ENCODE measurements at regions not wholly inside any gene's neighbourhood (a gene's known extent, or its start where the extent isn't known, plus 50 kb on each side); places are given as distances from the start of the nearest gene placed in this dataset.

- Histone ChIP-seq H3K27ac (ENCODE audit: low read depth, low read length) (no peak overlapping the region), H3K9me3 (ENCODE audit: control insufficient read depth, insufficient read depth, low read length) (no peaks in the 10 kb centered on the region), H3K27me3 (ENCODE audit: control insufficient read depth, insufficient read depth, low read length) (no peaks in the 10 kb centered on the region), H3K4me3 (ENCODE audit: low read depth, low read length) (no peak overlapping the region)
- DNase-seq (ENCODE audit: low read depth, low spot score), result no peak
- ChIA-PET CTCF (no interaction called here), POLR2A (no interaction called here)
- no peak for TF ChIP-seq CTCF (IDR thresholded peaks at IDR 0.05; ENCODE audit: low read depth, low read length)
Observed at GRCh38 chr10:76695069-76695468, 942.5 kb downstream of the KCNMA1 start.

GRCh38 chr10:76686201-76686600, 951.4 kb downstream of the KCNMA1 start:
- CTCF ChIA-PET, result no interaction called here
- TF ChIP-seq CTCF (IDR thresholded peaks at IDR 0.05; ENCODE audit: low read depth, low read length), result no peak
- H3K27ac ChIP-seq (ENCODE audit: low read depth, low read length), result no peak overlapping the region
- H3K4me3 ChIP-seq (ENCODE audit: low read depth, low read length), result no peak overlapping the region
- H3K27me3 ChIP-seq (ENCODE audit: control insufficient read depth, insufficient read depth, low read length), result peaks cover 3% of the 10 kb centered on the region
- no peaks in the 10 kb centered on the region for H3K9me3 ChIP-seq (ENCODE audit: control insufficient read depth, insufficient read depth, low read length)
- POLR2A ChIA-PET, result no interaction called here
- DNase-seq (ENCODE audit: low read depth, low spot score), result no peak

GRCh38 chr10:76684968-76685367, 952.6 kb downstream of the KCNMA1 start:
- CTCF ChIA-PET, result no interaction called here
- H3K27me3 ChIP-seq (ENCODE audit: control insufficient read depth, insufficient read depth, low read length), result peaks cover 9% of the 10 kb centered on the region
- POLR2A ChIA-PET, result no interaction called here
- no peak for DNase-seq (ENCODE audit: low read depth, low spot score)
- TF ChIP-seq CTCF (IDR thresholded peaks at IDR 0.05; ENCODE audit: low read depth, low read length), result no peak
- no peak overlapping the region for H3K27ac ChIP-seq (ENCODE audit: low read depth, low read length)
- no peak overlapping the region for H3K4me3 ChIP-seq (ENCODE audit: low read depth, low read length)
- no peaks in the 10 kb centered on the region for H3K9me3 ChIP-seq (ENCODE audit: control insufficient read depth, insufficient read depth, low read length)

- POLR2A ChIA-PET, result no interaction called here
- Histone ChIP-seq H3K27ac (ENCODE audit: low read depth, low read length) (no peak overlapping the region), H3K4me3 (ENCODE audit: low read depth, low read length) (no peak overlapping the region), H3K27me3 (ENCODE audit: control insufficient read depth, insufficient read depth, low read length) (peaks cover 13% of the 10 kb centered on the region), H3K9me3 (ENCODE audit: control insufficient read depth, insufficient read depth, low read length) (no peaks in the 10 kb centered on the region)
- no peak for DNase-seq (ENCODE audit: low read depth, low spot score)
- no peak for TF ChIP-seq CTCF (IDR thresholded peaks at IDR 0.05; ENCODE audit: low read depth, low read length)
- CTCF ChIA-PET, result interaction anchor here (0.5 kb wide), 1 partner anchor 260 kb away, joined by 6 read pairs; no protein-coding TSS in a partner anchor
Observed at GRCh38 chr10:76681153-76681552, 956.5 kb downstream of the KCNMA1 start.

GRCh38 chr10:76679030-76679429, 958.6 kb downstream of the KCNMA1 start:
- no peak for DNase-seq (ENCODE audit: low read depth, low spot score)
- Histone ChIP-seq H3K27me3 (ENCODE audit: control insufficient read depth, insufficient read depth, low read length) (peaks cover 16% of the 10 kb centered on the region), H3K27ac (ENCODE audit: low read depth, low read length) (no peak overlapping the region), H3K4me3 (ENCODE audit: low read depth, low read length) (no peak overlapping the region), H3K9me3 (ENCODE audit: control insufficient read depth, insufficient read depth, low read length) (no peaks in the 10 kb centered on the region)
- ChIA-PET CTCF (no interaction called here), POLR2A (no interaction called here)
- no peak for TF ChIP-seq CTCF (IDR thresholded peaks at IDR 0.05; ENCODE audit: low read depth, low read length)
